Fibroblast of lung (primary cell): ENCODE measurements at regions not wholly inside any gene's neighbourhood (a gene's known extent, or its start where the extent isn't known, plus 50 kb on each side); places are given as distances from the start of the nearest gene placed in this dataset.

Experiments
- DNase-seq, 2 donors: peaks; one replicate each; pipeline versions ENCODE4 v3.0.0 to v3.0.0-alpha.2; 2010; ENCODE audit warnings: low read depth in 2 of 2
- H2AFZ ChIP-seq: 2 replicates; pipeline ENCODE4 v1.5.1; 2012; ENCODE audit warnings: low read length, control low read depth, inconsistent platforms
- H3K27ac ChIP-seq: 2 replicates; pipeline ENCODE4 v1.5.1; 2011; ENCODE audit warnings: low read length, control low read depth; ENCODE audit not compliant: insufficient read depth
- H3K27me3 ChIP-seq: 2 replicates; pipeline ENCODE4 v1.5.1; 2011; ENCODE audit warnings: mild to moderate bottlenecking, low read length; ENCODE audit not compliant: control insufficient read depth, insufficient read depth
- H3K36me3 ChIP-seq: 2 replicates; pipeline ENCODE4 v1.5.1; 2011; ENCODE audit warnings: low read length; ENCODE audit not compliant: control insufficient read depth, insufficient read depth
- H3K4me1 ChIP-seq: 2 replicates; pipeline ENCODE4 v1.5.1; 2011; ENCODE audit warnings: low read length; ENCODE audit not compliant: control insufficient read depth, insufficient read depth; ENCODE audit errors: extremely low read depth
- H3K4me2 ChIP-seq: 2 replicates; pipeline ENCODE4 v1.5.1; 2011; ENCODE audit warnings: low read length, control low read depth; ENCODE audit not compliant: insufficient read depth; ENCODE audit errors: extremely low read depth
- H3K4me3 ChIP-seq, 4 experiments: fragments of 200-600 bp in 1 of 4; sonication (generic) in 1 of 4; replicated peaks in 1 of 4; 2 replicates each; pipeline ENCODE4 v1.5.1; 2011 to 2016; ENCODE audit warnings: low read length in 4 of 4, low read depth in 3 of 4, mild to moderate bottlenecking in 3 of 4, control low read depth in 2 of 4, inconsistent platforms in 1 of 4, mixed read lengths in 1 of 4; ENCODE audit not compliant: insufficient read depth in 1 of 4; ENCODE audit errors: control extremely low read depth in 1 of 4
- H3K79me2 ChIP-seq: 2 replicates; pipeline ENCODE4 v1.5.1; 2012; ENCODE audit warnings: mild to moderate bottlenecking, low read length, inconsistent platforms; ENCODE audit not compliant: control insufficient read depth, insufficient read depth
- H3K9ac ChIP-seq: 2 replicates; pipeline ENCODE4 v1.5.1; 2011; ENCODE audit warnings: mild to moderate bottlenecking, low read length, control low read depth; ENCODE audit not compliant: insufficient read depth
- H3K9me3 ChIP-seq: 2 replicates; pipeline ENCODE4 v1.5.1; 2012; ENCODE audit warnings: low read depth, low read length; ENCODE audit not compliant: control insufficient read depth, insufficient read depth
- H4K20me1 ChIP-seq: 2 replicates; pipeline ENCODE4 v1.5.1; 2011; ENCODE audit warnings: low read length; ENCODE audit not compliant: control insufficient read depth, insufficient read depth; ENCODE audit errors: extremely low read depth
- EZH2 ChIP-seq: IDR thresholded peaks from 2 replicates; pipeline ENCODE4 v1.5.1; 2012; ENCODE audit warnings: low read length, control low read depth, mild to moderate bottlenecking; ENCODE audit errors: missing control alignments
- TF ChIP-seq, protein P1 (sequence below), 2 donors: IDR thresholded peaks in 1 of 2; conservative IDR thresholded peaks in 1 of 2; 1 replicate in 1 of 2; 2 replicates in 1 of 2; pipeline ENCODE4 v1.5.1; 2011 to 2012; ENCODE audit warnings: low read length in 2 of 2, control low read depth in 1 of 2, inconsistent platforms in 1 of 2, low read depth in 1 of 2, mild to moderate bottlenecking in 1 of 2

DNA sequence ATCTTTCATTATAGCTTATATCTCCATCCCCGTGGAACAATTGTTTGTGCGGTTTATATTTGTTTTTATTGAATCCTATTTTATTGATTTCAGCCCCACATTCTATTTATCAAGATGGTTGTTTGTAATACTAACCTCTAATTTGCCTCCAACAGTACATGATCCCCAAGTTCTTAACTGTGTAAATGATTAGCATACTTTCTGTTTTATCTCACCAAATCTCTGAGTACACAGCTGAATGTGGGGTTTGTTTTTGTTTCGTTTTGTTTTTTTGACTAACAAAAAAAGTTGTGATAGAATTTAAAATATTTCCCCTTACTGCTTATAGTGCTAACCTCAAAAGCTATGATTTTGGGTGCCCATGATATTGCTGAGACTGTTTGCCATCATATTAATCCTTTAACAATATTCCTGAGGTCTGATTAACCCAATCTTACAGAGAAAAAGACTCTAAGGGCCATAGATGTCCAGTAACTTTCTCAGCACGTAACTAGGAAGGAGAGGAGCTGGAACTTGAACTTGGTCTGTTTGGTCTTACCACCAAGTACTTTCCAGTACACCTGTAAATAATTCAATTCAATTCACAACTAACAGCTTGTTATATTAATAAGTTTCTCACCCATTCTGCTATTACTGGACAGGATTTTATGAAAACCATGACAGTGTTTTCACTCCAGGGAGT is 789.8 kb downstream of the TUSC7 start:
- Histone ChIP-seq H3K4me3 (no peak overlapping the region), H4K20me1 (no peaks in the 10 kb centered on the region), H3K9me3 (no peaks in the 10 kb centered on the region), H3K79me2 (no peaks in the 10 kb centered on the region), H3K4me1 (no peaks in the 10 kb centered on the region), H2AFZ (no peak overlapping the region), H3K27ac (no peak overlapping the region), H3K36me3 (no peaks in the 10 kb centered on the region), H3K4me2 (no peak overlapping the region), H3K27me3 (no peaks in the 10 kb centered on the region), H3K9ac (no peak overlapping the region)
- DNase-seq, result no peak
- TF ChIP-seq, protein P1, sequence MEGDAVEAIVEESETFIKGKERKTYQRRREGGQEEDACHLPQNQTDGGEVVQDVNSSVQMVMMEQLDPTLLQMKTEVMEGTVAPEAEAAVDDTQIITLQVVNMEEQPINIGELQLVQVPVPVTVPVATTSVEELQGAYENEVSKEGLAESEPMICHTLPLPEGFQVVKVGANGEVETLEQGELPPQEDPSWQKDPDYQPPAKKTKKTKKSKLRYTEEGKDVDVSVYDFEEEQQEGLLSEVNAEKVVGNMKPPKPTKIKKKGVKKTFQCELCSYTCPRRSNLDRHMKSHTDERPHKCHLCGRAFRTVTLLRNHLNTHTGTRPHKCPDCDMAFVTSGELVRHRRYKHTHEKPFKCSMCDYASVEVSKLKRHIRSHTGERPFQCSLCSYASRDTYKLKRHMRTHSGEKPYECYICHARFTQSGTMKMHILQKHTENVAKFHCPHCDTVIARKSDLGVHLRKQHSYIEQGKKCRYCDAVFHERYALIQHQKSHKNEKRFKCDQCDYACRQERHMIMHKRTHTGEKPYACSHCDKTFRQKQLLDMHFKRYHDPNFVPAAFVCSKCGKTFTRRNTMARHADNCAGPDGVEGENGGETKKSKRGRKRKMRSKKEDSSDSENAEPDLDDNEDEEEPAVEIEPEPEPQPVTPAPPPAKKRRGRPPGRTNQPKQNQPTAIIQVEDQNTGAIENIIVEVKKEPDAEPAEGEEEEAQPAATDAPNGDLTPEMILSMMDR (conservative IDR thresholded peaks at IDR 0.05 in 1 of 2, IDR thresholded peaks at IDR 0.05 in 1 of 2; ENCODE audit: low read depth in 1 of 2, low read length in 2 of 2), result no peak
- TF ChIP-seq EZH2, result no peak

DNA sequence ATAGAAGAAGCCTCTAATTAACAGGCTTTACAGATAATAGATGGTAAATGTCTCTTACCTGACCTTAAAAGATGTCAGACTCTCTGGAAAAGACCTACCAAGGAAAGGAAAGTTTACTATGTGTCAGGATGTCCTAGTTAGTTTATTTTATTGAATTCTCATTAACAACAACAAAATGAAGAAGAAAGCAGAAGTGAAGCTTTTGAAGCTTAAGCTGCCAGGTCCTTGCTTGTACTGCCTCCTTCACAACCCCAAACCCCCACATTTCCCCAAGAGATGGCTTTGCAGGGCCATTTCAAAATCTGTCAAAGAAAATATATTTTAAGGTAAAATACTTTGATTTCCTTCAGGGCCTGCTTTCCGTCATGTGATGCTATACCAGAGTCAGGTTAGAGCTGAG is 798.4 kb downstream of the TUSC7 start:
- no peaks in the 10 kb centered on the region for H3K36me3 ChIP-seq
- H4K20me1 ChIP-seq, result no peaks in the 10 kb centered on the region
- H3K9me3 ChIP-seq, result no peaks in the 10 kb centered on the region
- H3K4me2 ChIP-seq, result no peak overlapping the region
- no peaks in the 10 kb centered on the region for H3K27me3 ChIP-seq
- no peaks in the 10 kb centered on the region for H3K79me2 ChIP-seq
- H3K9ac ChIP-seq, result no peak overlapping the region
- H3K27ac ChIP-seq, result no peak overlapping the region
- H2AFZ ChIP-seq, result no peak overlapping the region
- TF ChIP-seq EZH2, result no peak
- TF ChIP-seq, protein P1 (conservative IDR thresholded peaks at IDR 0.05 in 1 of 2, IDR thresholded peaks at IDR 0.05 in 1 of 2; ENCODE audit: low read depth in 1 of 2, low read length in 2 of 2), result no peak
- no peaks in the 10 kb centered on the region for H3K4me1 ChIP-seq
- no peak for DNase-seq
- no peak overlapping the region for H3K4me3 ChIP-seq

DNA sequence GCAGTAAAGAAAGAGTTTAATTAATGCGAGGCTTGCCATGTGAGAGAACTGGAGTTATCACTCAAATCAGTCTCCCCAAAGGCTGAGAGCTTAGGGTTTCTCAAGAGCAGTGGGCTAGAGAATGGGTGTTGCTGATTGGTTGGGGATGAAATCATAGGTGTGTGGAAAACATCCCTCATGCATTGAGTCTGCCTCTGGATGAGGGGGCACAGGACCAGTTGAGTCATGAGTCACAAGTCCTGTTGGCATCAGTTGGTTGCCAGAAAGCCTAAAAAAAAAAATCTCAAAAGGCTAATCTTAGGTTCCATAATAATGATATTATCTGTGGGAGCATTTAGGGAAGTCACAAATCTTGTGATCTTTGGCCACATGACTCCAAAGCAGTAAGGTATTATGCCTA is 800.3 kb downstream of the TUSC7 start:
- no peak overlapping the region for H3K4me2 ChIP-seq
- H3K36me3 ChIP-seq, result no peaks in the 10 kb centered on the region
- H3K79me2 ChIP-seq, result no peaks in the 10 kb centered on the region
- TF ChIP-seq EZH2, result no peak
- TF ChIP-seq, protein P1 (conservative IDR thresholded peaks at IDR 0.05 in 1 of 2, IDR thresholded peaks at IDR 0.05 in 1 of 2; ENCODE audit: low read depth in 1 of 2, low read length in 2 of 2), result no peak
- H2AFZ ChIP-seq, result no peak overlapping the region
- H3K4me1 ChIP-seq, result no peaks in the 10 kb centered on the region
- no peak for DNase-seq
- no peak overlapping the region for H3K27ac ChIP-seq
- no peaks in the 10 kb centered on the region for H3K27me3 ChIP-seq
- no peaks in the 10 kb centered on the region for H3K9me3 ChIP-seq
- no peak overlapping the region for H3K9ac ChIP-seq
- no peaks in the 10 kb centered on the region for H4K20me1 ChIP-seq
- H3K4me3 ChIP-seq, result no peak overlapping the region
